Activated CD4-positive, alpha-beta T cell treated with anti-CD3 and anti-CD28 coated beads, Interleukin-2, amount 50 U/mL, for 24 hours (primary cell): ENCODE measurements at regions not wholly inside any gene's neighbourhood (a gene's known extent, or its start where the extent isn't known, plus 50 kb on each side); places are given as distances from the start of the nearest gene placed in this dataset.
"Not testable (repeated sequence)": the region's sequence is repeated elsewhere in the genome, so short reads cannot be mapped to it uniquely, and the experiment has no call there.

Experiments
- DNase-seq, 2 donors: peaks; one replicate each; pipeline ENCODE4 v3.0.0-alpha.2; 2020; ENCODE audit warnings: low read depth in 1 of 2, low spot score in 1 of 2

GRCh38 chr5:8694545-8694944 lies 825.6 kb downstream of the MTRR start:
- DNase-seq = no peak

DNA sequence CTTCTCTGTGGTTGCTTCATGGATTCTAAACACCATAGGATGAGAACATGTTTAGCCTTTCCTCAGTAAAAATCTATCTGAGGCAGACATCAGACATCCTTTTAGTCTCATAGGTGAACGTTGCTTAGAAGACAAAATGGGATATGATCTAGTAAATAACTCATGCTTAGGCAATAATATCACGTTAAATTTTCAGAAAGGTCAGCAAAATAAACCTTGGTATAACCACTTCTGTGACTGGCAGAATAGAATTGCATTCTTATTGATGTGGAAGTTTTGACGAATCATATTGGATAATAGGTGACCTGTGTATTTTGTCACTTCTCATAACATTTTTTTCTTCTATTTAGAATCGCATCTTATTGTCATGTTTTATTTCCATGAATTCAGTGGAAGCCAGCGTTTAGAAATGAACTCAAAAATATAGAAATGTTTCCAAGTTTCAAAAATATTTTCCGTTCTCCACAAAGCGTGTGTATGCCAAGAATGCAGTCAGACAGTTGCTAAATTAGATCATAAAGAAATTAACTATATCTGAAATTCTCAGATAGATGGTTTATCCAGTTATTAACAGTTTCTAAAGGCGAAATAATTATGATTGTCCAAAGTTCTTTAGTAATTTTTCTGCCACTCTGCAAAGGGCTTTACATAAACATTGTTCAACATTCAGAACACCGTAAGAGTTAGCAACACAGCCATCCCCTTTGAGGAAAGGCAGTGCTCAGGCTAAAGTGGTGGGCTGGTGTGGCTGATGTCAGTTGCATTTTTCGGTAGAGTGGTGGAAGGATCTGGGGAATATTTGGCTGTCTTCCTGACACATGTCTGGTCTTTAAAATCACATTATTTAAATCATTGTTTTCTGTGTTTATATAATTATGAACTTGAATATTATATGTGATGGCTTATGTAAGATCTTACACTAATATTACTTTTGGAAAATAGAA lies 827.2 kb downstream of the MTRR start:
- no peak for DNase-seq

DNA sequence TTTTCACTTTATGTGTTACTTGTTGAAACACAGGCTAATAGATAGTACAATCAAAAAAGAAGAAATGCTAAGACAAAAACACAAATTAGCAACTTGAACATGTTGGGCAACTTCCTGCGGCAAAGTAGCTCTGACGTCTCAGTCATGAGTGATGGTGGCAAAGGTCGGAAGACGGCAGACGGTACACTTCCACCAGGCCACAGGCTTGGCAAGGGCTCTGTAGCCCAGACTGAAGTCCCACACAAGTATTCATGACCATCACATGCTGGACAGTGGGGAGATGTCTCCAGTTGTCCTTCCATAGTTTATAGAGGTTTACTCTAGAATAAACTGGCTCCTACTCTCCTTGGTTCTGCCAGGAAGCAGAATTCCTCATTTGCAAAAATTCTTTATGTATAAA lies 831.3 kb downstream of the MTRR start:
- DNase-seq = no peak

DNA sequence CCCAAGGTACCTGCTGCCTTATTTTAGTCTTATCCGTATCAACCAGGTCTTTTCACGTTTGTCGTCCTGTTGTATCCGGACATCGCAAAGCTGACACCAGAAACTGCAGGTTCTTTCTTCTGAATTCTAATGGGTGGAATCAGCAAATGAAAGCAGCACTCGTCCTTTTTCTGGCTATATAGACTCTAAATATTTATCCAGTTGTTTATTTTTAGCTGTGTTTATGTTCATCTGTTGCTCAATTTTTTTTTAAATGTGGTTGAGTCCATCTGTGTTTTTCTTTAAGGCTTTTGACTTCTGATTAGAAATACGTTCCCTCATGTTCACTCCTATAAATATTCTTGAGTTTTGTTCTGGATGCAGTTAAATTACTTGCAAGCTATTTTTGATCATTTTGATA lies 831.7 kb downstream of the MTRR start:
- no peak for DNase-seq

DNA sequence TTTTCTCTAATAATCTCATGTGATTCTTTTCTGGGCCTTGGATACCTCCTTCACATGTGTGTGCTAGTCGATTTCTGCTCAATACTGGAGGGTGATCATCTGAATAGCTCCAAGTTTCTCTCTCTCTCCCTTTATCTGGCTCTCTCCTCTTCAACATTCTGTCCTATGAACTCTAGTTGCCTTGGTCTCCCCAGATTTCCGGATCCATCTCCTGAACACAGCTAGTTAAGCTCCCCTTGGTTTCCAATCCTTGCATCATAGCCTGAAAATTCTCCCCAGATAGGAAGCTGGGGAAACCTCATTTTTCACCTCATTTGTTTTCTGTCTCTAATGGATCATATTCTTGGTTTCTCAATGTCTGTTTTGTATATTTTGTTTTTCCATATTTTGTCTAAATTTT lies 832.3 kb downstream of the MTRR start:
- DNase-seq = no peak

DNA sequence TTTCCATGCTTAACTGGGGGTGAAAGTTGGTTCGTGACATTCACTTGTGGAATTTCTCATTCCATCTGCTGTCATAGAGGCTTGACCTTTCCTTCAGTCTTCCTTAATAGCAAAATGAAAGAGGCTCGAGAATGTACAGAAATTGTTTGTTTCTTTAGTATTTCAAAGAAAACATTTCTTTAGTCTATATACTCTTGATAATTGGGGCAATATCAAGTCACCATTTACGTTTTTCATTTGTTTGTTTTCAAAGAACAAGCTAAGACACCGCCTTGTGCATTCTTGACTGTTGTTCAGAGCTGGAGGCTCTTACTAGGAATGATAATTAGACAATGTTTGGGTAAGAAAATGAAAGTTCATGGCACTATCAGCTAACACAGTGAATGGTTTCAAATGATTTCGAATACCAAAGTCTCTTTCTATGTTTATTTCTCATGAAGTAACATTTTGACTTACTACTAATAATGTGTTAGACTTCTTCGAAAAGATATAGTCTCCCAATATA lies 835.4 kb downstream of the SEMA5A start:
- DNase-seq = no peak

GRCh38 chr5:8714198-8714597 lies 831.7 kb downstream of the SEMA5A start:
- DNase-seq = no peak

GRCh38 chr5:8714861-8715260 lies 831.0 kb downstream of the SEMA5A start:
- DNase-seq = no peak

- no peak for DNase-seq
Measured at GRCh38 chr5:8719796-8720195, 826.1 kb downstream of the SEMA5A start.

- no peak for DNase-seq
Measured at GRCh38 chr5:8720506-8720905, 825.4 kb downstream of the SEMA5A start.

DNA sequence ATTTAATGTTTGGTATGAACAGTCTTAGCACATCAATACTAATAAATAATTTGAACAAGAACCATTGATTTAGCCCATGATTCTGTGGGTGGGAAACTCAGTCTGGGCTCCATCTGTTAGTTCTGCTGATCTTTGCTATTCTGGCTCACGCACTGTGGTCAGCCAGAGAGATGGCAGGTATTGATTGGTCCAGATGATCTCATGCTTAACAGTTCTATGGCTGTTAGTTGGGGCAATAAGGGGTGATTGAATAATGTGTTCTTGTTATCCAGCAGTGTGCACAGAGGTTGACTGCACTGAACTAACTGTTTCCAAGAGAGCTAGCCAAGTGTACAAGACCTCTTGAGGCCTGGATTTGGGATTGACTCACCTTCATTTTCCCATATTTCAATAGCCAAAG lies 824.3 kb downstream of the SEMA5A start:
- no peak for DNase-seq

- no peak for DNase-seq
Measured at GRCh38 chr5:8726383-8727036, 819.4 kb downstream of the SEMA5A start.

DNA sequence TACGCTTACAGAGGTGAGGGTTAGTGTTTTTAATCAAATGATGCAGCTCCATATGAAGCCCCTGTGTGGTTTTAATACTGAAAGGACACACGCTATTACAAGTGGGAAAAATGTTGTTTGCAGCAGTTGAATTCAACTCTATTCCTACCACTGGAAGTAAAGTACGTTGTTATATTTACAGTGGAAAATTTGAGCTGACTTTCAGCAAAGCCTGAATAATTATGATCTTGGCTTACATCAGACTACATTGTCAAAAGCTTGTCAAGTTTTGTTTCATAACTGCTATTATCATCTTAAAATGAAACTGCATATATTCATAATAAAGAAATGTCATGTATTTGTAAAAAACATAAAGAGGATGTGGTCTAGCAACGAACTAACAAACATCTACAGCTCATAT lies 818.5 kb downstream of the SEMA5A start:
- no peak for DNase-seq

DNA sequence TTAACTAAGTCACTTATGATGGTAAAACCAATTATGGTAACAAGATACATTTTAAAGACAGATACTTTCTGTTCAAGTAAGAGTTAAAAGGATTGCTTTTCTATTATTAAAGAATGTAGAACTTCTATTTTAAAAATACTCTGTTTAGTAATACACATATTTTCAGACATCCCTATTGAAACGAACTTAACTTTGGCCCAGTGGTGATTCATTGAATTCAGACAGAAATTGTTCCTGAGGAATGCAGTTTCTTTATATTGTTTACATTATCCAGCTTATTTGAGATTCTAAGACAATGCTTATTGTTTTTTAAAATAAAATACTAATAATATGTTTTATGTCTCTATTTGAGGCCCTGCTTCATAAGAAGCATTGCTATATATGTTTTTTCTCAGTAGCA lies 816.4 kb downstream of the SEMA5A start:
- no peak for DNase-seq

- no peak for DNase-seq
Measured at GRCh38 chr5:8730194-8730593, 815.7 kb downstream of the SEMA5A start.

DNA sequence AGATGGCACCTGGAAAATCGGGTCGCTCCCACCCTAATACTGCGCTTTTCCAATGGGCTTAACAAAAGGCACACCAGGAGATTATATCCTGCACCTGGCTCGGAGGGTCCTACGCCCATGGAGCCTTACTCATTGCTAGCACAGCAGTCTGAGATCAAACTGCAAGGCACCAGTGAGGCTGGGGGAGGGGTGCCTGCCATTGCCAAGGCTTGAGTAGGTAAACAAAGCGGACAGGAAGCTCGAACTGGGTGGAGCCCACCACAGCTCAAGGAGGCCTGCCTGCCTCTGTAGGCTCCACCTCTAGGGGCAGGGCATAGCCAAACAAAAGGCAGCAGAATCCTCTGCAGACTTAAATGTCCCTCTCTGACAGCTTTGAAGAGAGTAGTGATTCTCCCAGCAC lies 814.8 kb downstream of the SEMA5A start:
- not testable (repeated sequence) for DNase-seq

DNA sequence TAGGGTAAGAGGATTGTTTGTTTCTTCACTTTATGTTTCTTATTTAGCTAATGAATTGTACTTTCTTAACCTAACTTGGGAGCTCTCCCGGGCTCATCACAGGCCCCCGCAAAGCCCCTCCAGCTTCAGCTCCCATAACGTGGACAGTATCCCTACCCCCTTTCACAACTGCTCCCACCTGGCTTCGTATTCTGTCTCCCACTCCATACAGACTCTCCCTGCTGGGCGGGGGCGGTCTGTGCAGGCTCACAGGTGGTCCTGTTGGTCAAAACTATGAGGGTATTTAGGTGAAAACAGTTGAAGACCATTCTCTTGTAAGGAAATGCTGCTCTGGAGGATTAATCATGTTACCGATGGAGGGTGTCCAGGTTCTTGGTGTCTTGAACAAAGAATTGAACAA lies 805.3 kb downstream of the SEMA5A start:
- no peak for DNase-seq

- no peak for DNase-seq
Measured at GRCh38 chr5:8749556-8749955, 796.3 kb downstream of the SEMA5A start.

DNA sequence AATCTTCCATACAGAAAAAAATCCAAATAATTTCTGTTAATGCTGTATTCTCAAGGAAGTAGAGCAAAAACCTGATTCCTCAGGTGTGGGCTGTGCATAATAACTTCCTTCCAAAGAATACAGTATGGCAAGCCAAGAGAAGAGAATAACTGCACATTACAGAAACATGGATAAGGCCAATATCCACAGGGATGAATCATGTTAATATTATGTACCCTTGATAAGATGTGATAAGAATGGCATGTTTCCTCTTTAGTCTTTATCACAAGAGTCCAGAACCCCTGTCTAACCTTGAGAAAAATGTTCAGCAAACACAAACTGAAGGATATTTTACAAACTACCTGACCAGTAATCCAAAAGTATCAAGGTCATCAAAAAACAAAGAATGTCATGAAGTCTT lies 795.8 kb downstream of the SEMA5A start:
- DNase-seq = no peak

GRCh38 chr5:8751971-8752370 lies 793.9 kb downstream of the SEMA5A start:
- no peak for DNase-seq

DNA sequence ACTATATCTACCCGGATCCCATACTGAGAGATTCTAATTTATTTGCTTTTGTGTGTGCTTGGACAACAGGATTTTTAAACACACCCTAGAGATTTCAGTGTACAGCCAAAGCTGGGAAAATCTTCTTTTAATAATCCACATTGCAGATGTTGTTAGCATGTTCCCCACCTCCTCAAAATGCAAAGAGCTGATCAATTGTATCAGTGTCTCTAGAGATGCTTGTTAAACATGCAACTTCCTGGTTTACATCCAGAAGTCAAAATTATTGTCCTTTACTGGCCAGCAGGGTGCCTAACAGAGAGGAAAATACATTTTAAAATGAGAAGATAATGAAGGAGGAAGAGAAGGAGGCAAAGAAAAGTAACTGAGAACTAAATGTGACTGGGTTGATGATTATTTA lies 793.3 kb downstream of the SEMA5A start:
- DNase-seq = no peak

GRCh38 chr5:8756498-8757084 lies 789.3 kb downstream of the SEMA5A start:
- DNase-seq = no peak
